GM13976 (cell line): ENCODE measurements at regions not wholly inside any gene's neighbourhood (a gene's known extent, or its start where the extent isn't known, plus 50 kb on each side); places are given as distances from the start of the nearest gene placed in this dataset.

ENCODE experiments used
- DNase-seq: peaks from one replicate; pipeline ENCODE4 v3.0.0; 2012; ENCODE audit warnings: low spot score
- CTCF ChIP-seq: IDR thresholded peaks from 2 replicates; pipeline ENCODE4 v1.5.1; 2012; ENCODE audit warnings: borderline replicate concordance, mild to moderate bottlenecking; ENCODE audit not compliant: insufficient read depth; ENCODE audit errors: extremely low read depth, missing control alignments, control extremely low read depth
- in situ Hi-C: fragments of 300-500 bp; cut with MboI; formaldehyde crosslinking; loops from one replicate; pipeline ENCODE4 v1.12.0; 2022; ENCODE audit warnings: low sequenced_read_pairs, mixed read lengths, inconsistent platforms; ENCODE audit not compliant: unreplicated experiment

GRCh38 chr12:25866586-25867378, 91.7 kb upstream of the RASSF8 start:
- TF ChIP-seq CTCF = no peak
- DNase-seq = no peak
- in situ Hi-C loops = no loop called here

GRCh38 chr12:25868193-25868592, 90.3 kb upstream of the RASSF8 start:
- in situ Hi-C loops = no loop called here
- no peak for DNase-seq
- no peak for TF ChIP-seq CTCF

GRCh38 chr12:25872137-25872536, 86.3 kb upstream of the RASSF8 start:
- in situ Hi-C loops = no loop called here
- no peak for TF ChIP-seq CTCF
- no peak for DNase-seq

GRCh38 chr12:25875661-25876060, 82.8 kb upstream of the RASSF8 start:
- no peak for DNase-seq
- in situ Hi-C loops = no loop called here
- TF ChIP-seq CTCF = no peak

GRCh38 chr12:25876383-25877045, 82.0 kb upstream of the RASSF8 start:
- no peak for TF ChIP-seq CTCF
- no peak for DNase-seq
- in situ Hi-C loops = no loop called here

- TF ChIP-seq CTCF = no peak
- DNase-seq = no peak
- in situ Hi-C loops = no loop called here
Measured at GRCh38 chr12:25877446-25877845, 81.0 kb upstream of the RASSF8 start.
